Parathyroid adenoma (tissue), 2 donors: ENCODE measurements at regions not wholly inside any gene's neighbourhood (a gene's known extent, or its start where the extent isn't known, plus 50 kb on each side); places are given as distances from the start of the nearest gene placed in this dataset.
A peak's percentile ranks its signal among the peaks of the same experiment; 100 is the strongest.
"Not testable (repeated sequence)": the region's sequence is repeated elsewhere in the genome, so short reads cannot be mapped to it uniquely, and the experiment has no call there.

ENCODE experiments used
- H2AFZ ChIP-seq: fragments of 300-600 bp; sonication (generic); one replicate; pipeline ENCODE4 v1.7.0; 2017; ENCODE audit warnings: antibody characterized with exemption, mild to moderate bottlenecking
- H3K27ac ChIP-seq: fragments of 300-600 bp; sonication (generic); one replicate; pipeline ENCODE4 v1.7.0; 2017
- H3K27me3 ChIP-seq: fragments of 300-600 bp; sonication (generic); one replicate; pipeline ENCODE4 v1.7.0; 2017; ENCODE audit warnings: low read length; ENCODE audit not compliant: control insufficient read depth, insufficient read depth
- H3K36me3 ChIP-seq: fragments of 300-600 bp; sonication (generic); one replicate; pipeline ENCODE4 v1.7.0; 2017; ENCODE audit warnings: low read length; ENCODE audit not compliant: control insufficient read depth, insufficient read depth
- H3K4me1 ChIP-seq: fragments of 300-600 bp; sonication (generic); one replicate; pipeline ENCODE4 v1.7.0; 2017; ENCODE audit warnings: control low read depth
- H3K4me2 ChIP-seq: fragments of 300-600 bp; sonication (generic); one replicate; pipeline ENCODE4 v1.7.0; 2017; ENCODE audit warnings: low read length
- H3K4me3 ChIP-seq: fragments of 300-600 bp; sonication (generic); one replicate; pipeline ENCODE4 v1.7.0; 2017; ENCODE audit warnings: low read depth, low read length
- H3K79me2 ChIP-seq: fragments of 300-600 bp; sonication (generic); one replicate; pipeline ENCODE4 v1.7.0; 2017; ENCODE audit warnings: control low read depth
- H3K9ac ChIP-seq: fragments of 300-600 bp; sonication (generic); one replicate; pipeline ENCODE4 v1.7.0; 2017; ENCODE audit warnings: mild to moderate bottlenecking
- H3K9me3 ChIP-seq: fragments of 300-600 bp; sonication (generic); one replicate; pipeline ENCODE4 v1.7.0; 2017; ENCODE audit warnings: low read length; ENCODE audit not compliant: control insufficient read depth
- CTCF ChIP-seq: fragments of 300-600 bp; sonication (generic); IDR thresholded peaks from one replicate; pipeline ENCODE4 v1.7.0; 2017; ENCODE audit warnings: antibody characterized with exemption, mild to moderate bottlenecking
- donor health status: primary hyperparathyroidism.

- no peak overlapping the region for H2AFZ ChIP-seq
- no peak overlapping the region for H3K4me2 ChIP-seq
- no peaks in the 10 kb centered on the region for H3K36me3 ChIP-seq
- H3K4me3 ChIP-seq: no peak overlapping the region
- no peak overlapping the region for H3K27ac ChIP-seq
- no peaks in the 10 kb centered on the region for H3K79me2 ChIP-seq
- H3K4me1 ChIP-seq: no peaks in the 10 kb centered on the region
- no peaks in the 10 kb centered on the region for H3K9me3 ChIP-seq
- no peaks in the 10 kb centered on the region for H3K27me3 ChIP-seq
- no peak overlapping the region for H3K9ac ChIP-seq
- TF ChIP-seq CTCF: no peak
These were observed 757.6 kb downstream of the NR4A2 start for GRCh38 chr2:155574941-155575340.

- Histone ChIP-seq H3K27ac (no peak overlapping the region), H3K4me3 (no peak overlapping the region), H3K9ac (no peak overlapping the region), H3K36me3 (no peaks in the 10 kb centered on the region), H2AFZ (no peak overlapping the region), H3K4me1 (no peaks in the 10 kb centered on the region), H3K9me3 (no peaks in the 10 kb centered on the region), H3K27me3 (no peaks in the 10 kb centered on the region), H3K4me2 (no peak overlapping the region), H3K79me2 (no peaks in the 10 kb centered on the region)
- TF ChIP-seq CTCF: no peak
These were observed 785.0 kb downstream of the NR4A2 start for GRCh38 chr2:155547571-155547970.

- no peaks in the 10 kb centered on the region for H3K9me3 ChIP-seq
- H3K27me3 ChIP-seq: no peaks in the 10 kb centered on the region
- H3K36me3 ChIP-seq: no peaks in the 10 kb centered on the region
- H3K4me3 ChIP-seq: no peak overlapping the region
- no peaks in the 10 kb centered on the region for H3K79me2 ChIP-seq
- peak overlapping the region; percentile 3 for H3K4me2 ChIP-seq
- no peak for TF ChIP-seq CTCF
- no peaks in the 10 kb centered on the region for H3K4me1 ChIP-seq
- no peak overlapping the region for H3K9ac ChIP-seq
- no peak overlapping the region for H3K27ac ChIP-seq
- H2AFZ ChIP-seq: no peak overlapping the region
These were observed 785.6 kb downstream of the NR4A2 start for GRCh38 chr2:155546721-155547555.

GRCh38 chr2:155539028-155539427, 793.5 kb downstream of the NR4A2 start:
- H3K36me3 ChIP-seq, H3K27ac ChIP-seq, H3K79me2 ChIP-seq, H3K4me1 ChIP-seq, H3K4me3 ChIP-seq, H3K9me3 ChIP-seq, H3K9ac ChIP-seq, H2AFZ ChIP-seq, H3K4me2 ChIP-seq, H3K27me3 ChIP-seq: not testable (repeated sequence)

GRCh38 chr2:155528034-155528433, 804.5 kb downstream of the NR4A2 start:
- Histone ChIP-seq H3K9ac (no peak overlapping the region), H3K9me3 (no peaks in the 10 kb centered on the region), H3K27ac (no peak overlapping the region), H2AFZ (no peak overlapping the region), H3K4me3 (no peak overlapping the region), H3K36me3 (no peaks in the 10 kb centered on the region), H3K4me2 (no peak overlapping the region), H3K4me1 (no peaks in the 10 kb centered on the region), H3K79me2 (no peaks in the 10 kb centered on the region), H3K27me3 (no peaks in the 10 kb centered on the region)
- no peak for TF ChIP-seq CTCF
